ENCODE measurements at regions not wholly inside any gene's neighbourhood (a gene's known extent, or its start where the extent isn't known, plus 50 kb on each side); places are given as distances from the start of the nearest gene placed in this dataset.

GRCh38 chr9:134544388-134545214, 97.0 kb upstream of the COL5A1 start:
- no peak for TF ChIP-seq POLR2A (IDR thresholded peaks at IDR 0.05)
- TF ChIP-seq CTCF (IDR thresholded peaks at IDR 0.05 in 4 of 5, conservative IDR thresholded peaks at IDR 0.05 in 1 of 5): no peak
- Histone ChIP-seq H3K4me1 (no peaks in the 10 kb centered on the region), H3K36me3 (no peaks in the 10 kb centered on the region), H3K27ac (no peak overlapping the region), H3K4me3 (no peak overlapping the region), H3K9me3 (no peaks in the 10 kb centered on the region), H3K27me3 (peaks cover 22 to 28% (median 23%) of the 10 kb centered on the region in 3 donors)
- DNase-seq (no peak), ATAC-seq (no peak)
- in situ Hi-C loops (cut with MboI; ENCODE audit: low sequenced_read_pairs in 4 of 4): no loop called here
- intact Hi-C loops (cut with DNase I; ENCODE audit: low total_unique reads): no loop called here

GRCh38 chr9:134545215-134545542, 96.4 kb upstream of the COL5A1 start:
- Histone ChIP-seq H3K4me1 (no peaks in the 10 kb centered on the region), H3K36me3 (no peaks in the 10 kb centered on the region), H3K9me3 (no peaks in the 10 kb centered on the region), H3K4me3 (no peak overlapping the region), H3K27me3 (peaks cover 19 to 28% (median 19%) of the 10 kb centered on the region in 3 donors), H3K27ac (no peak overlapping the region)
- TF ChIP-seq POLR2A (IDR thresholded peaks at IDR 0.05): no peak
- TF ChIP-seq CTCF (IDR thresholded peaks at IDR 0.05 in 4 of 5, conservative IDR thresholded peaks at IDR 0.05 in 1 of 5): no peak
- ATAC-seq (no peak), DNase-seq (no peak)
- in situ Hi-C loops (cut with MboI; ENCODE audit: low sequenced_read_pairs in 4 of 4) (no loop called here), intact Hi-C loops (cut with DNase I; ENCODE audit: low total_unique reads) (no loop called here)

DNA sequence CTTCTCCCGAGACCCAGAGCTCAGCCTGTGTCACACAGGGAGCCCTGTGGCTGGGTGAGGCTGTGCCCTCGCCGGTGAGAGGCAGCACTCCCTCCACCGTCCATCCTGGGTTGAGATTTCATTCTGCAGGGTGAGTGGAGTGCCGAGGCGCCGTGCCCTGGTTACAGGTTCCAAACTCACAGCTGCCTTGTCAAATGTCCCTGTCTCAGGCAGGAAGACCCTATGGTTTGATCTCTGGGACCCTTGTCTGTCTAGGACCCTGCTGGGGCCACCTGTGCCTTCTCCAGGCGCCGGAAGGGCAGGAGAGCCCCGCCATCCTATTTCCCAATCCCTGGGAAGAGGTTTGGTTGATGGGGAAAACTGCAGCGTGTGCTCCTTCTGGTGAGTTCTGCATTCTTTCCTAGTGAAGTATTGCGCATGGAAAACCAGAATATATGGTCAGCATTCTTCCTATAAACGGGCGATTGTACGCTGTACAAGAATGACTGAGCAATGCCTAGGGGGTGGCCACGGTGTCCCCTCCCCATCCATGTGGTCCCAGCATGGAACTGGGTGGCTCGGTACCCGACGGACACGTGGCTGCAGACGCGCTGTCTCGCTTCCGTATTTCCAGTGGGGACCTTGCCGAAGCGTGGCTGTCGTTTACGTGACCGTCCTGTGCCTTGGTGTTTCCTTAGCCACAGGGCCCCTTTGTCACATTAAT, 95.9 kb upstream of the COL5A1 start:
- Histone ChIP-seq H3K27me3 (peaks cover 17 to 29% (median 19%) of the 10 kb centered on the region in 3 donors), H3K27ac (no peak overlapping the region), H3K36me3 (no peaks in the 10 kb centered on the region), H3K4me3 (no peak overlapping the region), H3K4me1 (no peaks in the 10 kb centered on the region), H3K9me3 (no peaks in the 10 kb centered on the region)
- intact Hi-C loops (cut with DNase I; ENCODE audit: low total_unique reads) (no loop called here), in situ Hi-C loops (cut with MboI; ENCODE audit: low sequenced_read_pairs in 4 of 4) (no loop called here)
- no peak for DNase-seq
- TF ChIP-seq POLR2A (IDR thresholded peaks at IDR 0.05): no peak
- no peak for TF ChIP-seq CTCF (IDR thresholded peaks at IDR 0.05 in 4 of 5, conservative IDR thresholded peaks at IDR 0.05 in 1 of 5)
- ATAC-seq: no peak

DNA sequence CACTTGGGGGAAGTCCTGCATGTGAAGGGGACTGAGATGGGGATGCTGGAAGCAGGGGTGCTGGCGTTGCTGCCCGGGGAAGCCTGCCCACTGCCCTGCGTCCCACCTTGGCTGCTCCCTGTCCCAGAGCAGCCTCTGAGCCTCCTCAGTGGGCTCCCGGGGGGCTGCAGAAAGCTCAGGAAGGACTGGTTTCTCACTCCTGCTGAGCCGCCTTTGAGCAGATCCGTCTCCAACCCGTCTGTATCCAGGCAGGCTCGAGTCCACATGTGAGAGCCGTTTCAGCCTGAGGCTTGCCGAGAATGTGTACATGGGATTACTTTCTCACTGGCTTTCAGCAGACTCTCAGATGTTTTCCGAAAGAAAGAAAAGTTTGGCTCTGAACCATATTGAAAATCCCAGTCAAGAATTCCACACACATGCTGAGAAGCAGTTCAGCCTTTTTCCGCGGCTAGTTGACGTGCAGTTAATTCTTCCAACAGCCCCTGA, 95.3 kb upstream of the COL5A1 start:
- DNase-seq (no peak), ATAC-seq (no peak)
- H3K4me1 ChIP-seq: no peaks in the 10 kb centered on the region
- TF ChIP-seq POLR2A (IDR thresholded peaks at IDR 0.05) (no peak), CTCF (IDR thresholded peaks at IDR 0.05 in 4 of 5, conservative IDR thresholded peaks at IDR 0.05 in 1 of 5) (no peak)
- intact Hi-C loops (cut with DNase I; ENCODE audit: low total_unique reads): no loop called here
- H3K9me3 ChIP-seq: no peaks in the 10 kb centered on the region
- H3K27ac ChIP-seq: no peak overlapping the region
- no peak overlapping the region for H3K4me3 ChIP-seq
- H3K27me3 ChIP-seq: peaks cover 19 to 26% (median 23%) of the 10 kb centered on the region in 3 donors
- no peaks in the 10 kb centered on the region for H3K36me3 ChIP-seq
- in situ Hi-C loops (cut with MboI; ENCODE audit: low sequenced_read_pairs in 4 of 4): no loop called here

Data from gastrocnemius medialis (tissue), 4 donors.